Gastrocnemius medialis (tissue), 4 donors: ENCODE measurements at regions not wholly inside any gene's neighbourhood (a gene's known extent, or its start where the extent isn't known, plus 50 kb on each side); places are given as distances from the start of the nearest gene placed in this dataset.
"Not testable (repeated sequence)": the region's sequence is repeated elsewhere in the genome, so short reads cannot be mapped to it uniquely, and the experiment has no call there.

Experiments
- POLR2A ChIP-seq, 2 donors: fragments of 450-650 bp; IDR thresholded peaks; one replicate each; pipeline ENCODE4 v1.6.1; 2017; ENCODE audit warnings: antibody characterized with exemption in 2 of 2, mild to moderate bottlenecking in 2 of 2, moderate library complexity in 2 of 2
- TF ChIP-seq, protein P1 (sequence below), 5 experiments: fragments of 450-650 bp in 3 of 5; fragments of 200-600 bp in 2 of 5; sonication (generic) in 2 of 5; IDR thresholded peaks in 4 of 5; conservative IDR thresholded peaks in 1 of 5; 1 replicate in 4 of 5; 2 replicates in 1 of 5; pipeline ENCODE4 v1.5.1; 2016 to 2019; ENCODE audit warnings: antibody characterized with exemption in 5 of 5, mild to moderate bottlenecking in 3 of 5, moderate library complexity in 3 of 5

DNA sequence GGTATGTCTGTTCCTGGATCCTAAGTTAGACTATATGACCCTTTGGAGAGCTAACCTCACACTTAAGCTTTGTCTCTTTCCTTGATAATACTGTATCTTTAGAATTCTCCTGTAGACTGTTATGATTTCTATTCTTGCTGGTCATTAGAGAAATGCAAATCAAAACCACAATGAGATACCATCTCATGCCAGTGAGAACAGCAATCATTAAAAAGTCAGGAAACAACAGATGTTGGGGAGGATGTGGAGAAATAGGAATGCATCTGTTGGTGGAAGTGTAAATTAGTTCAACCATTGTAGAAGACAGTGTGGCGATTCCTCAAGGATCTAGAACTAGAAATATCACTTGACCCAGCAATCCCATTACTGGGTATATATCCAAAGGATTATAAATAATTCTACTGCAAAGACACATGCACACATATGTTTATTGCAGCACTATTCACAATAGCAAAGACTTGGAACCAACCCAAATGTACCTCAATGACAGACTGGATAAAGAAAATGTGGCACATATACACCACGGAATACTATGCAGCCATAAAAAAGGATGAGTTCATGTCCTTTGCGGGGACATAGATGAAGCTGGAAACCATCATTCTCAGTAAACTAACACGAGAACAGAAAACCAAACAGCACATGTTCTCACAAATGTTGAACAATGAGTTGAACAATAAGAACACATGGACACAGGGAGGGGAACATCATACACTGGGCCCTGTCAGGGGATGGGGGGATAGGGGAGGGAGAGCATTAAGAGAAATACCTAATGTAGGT is 867.8 kb upstream of the ADGRB3 start:
- TF ChIP-seq, protein P1, sequence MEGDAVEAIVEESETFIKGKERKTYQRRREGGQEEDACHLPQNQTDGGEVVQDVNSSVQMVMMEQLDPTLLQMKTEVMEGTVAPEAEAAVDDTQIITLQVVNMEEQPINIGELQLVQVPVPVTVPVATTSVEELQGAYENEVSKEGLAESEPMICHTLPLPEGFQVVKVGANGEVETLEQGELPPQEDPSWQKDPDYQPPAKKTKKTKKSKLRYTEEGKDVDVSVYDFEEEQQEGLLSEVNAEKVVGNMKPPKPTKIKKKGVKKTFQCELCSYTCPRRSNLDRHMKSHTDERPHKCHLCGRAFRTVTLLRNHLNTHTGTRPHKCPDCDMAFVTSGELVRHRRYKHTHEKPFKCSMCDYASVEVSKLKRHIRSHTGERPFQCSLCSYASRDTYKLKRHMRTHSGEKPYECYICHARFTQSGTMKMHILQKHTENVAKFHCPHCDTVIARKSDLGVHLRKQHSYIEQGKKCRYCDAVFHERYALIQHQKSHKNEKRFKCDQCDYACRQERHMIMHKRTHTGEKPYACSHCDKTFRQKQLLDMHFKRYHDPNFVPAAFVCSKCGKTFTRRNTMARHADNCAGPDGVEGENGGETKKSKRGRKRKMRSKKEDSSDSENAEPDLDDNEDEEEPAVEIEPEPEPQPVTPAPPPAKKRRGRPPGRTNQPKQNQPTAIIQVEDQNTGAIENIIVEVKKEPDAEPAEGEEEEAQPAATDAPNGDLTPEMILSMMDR (IDR thresholded peaks at IDR 0.05 in 4 of 5, conservative IDR thresholded peaks at IDR 0.05 in 1 of 5): not testable (repeated sequence)
- TF ChIP-seq POLR2A (IDR thresholded peaks at IDR 0.05): not testable (repeated sequence)
